PC-9 (cell line): ENCODE measurements at regions not wholly inside any gene's neighbourhood (a gene's known extent, or its start where the extent isn't known, plus 50 kb on each side); places are given as distances from the start of the nearest gene placed in this dataset.

Experiments used
- BruUV-seq: library from RNA; stranded (reverse); fragments of 400-500 nt; replicated peaks from 2 replicates; lab custom pipeline; 2021; lab: Mats Ljungman, UMichigan
- CTCF ChIA-PET: fragments of 300-600 bp; sonication (Branson Sonifier 250); formaldehyde crosslinking; loops from one replicate; lab custom pipeline; 2022; ENCODE audit warnings: antibody characterized with exemption; lab: Charles Lee
- POLR2A ChIA-PET: fragments of 300-600 bp; sonication (Branson Sonifier 250); formaldehyde crosslinking; loops from one replicate; lab custom pipeline; 2022; ENCODE audit warnings: antibody characterized with exemption; ENCODE audit not compliant: unreplicated experiment; lab: Charles Lee
- DNase-seq, 2 experiments: peaks; one replicate each; pipeline versions ENCODE4 v3.0.0 to v3.0.0-alpha.2; 2015 to 2022; ENCODE audit warnings: mixed read lengths in 1 of 2
- H2AFZ ChIP-seq: fragments of 200-600 bp; sonication (generic); 2 replicates; pipeline ENCODE4 v1.8.1; 2017; ENCODE audit warnings: antibody characterized with exemption
- H3F3A ChIP-seq: fragments of 200-600 bp; sonication (generic); 2 replicates; pipeline ENCODE4 v1.8.1; 2017; ENCODE audit warnings: antibody characterized with exemption, mild to moderate bottlenecking, low read depth; ENCODE audit not compliant: insufficient read depth
- H3K27ac ChIP-seq: fragments of 200-600 bp; sonication (generic); 2 replicates; pipeline ENCODE4 v1.6.1; 2016; ENCODE audit warnings: mixed run types
- H3K27me3 ChIP-seq: fragments of 200-600 bp; sonication (generic); 2 replicates; pipeline ENCODE4 v1.6.1; 2016; ENCODE audit warnings: low read depth, mixed run types; ENCODE audit not compliant: insufficient read depth
- H3K36me3 ChIP-seq: fragments of 200-600 bp; sonication (generic); 2 replicates; pipeline ENCODE4 v1.6.1; 2016; ENCODE audit warnings: low read depth, mixed run types
- H3K4me1 ChIP-seq: fragments of 200-600 bp; sonication (generic); replicated peaks from 2 replicates; pipeline ENCODE4 v1.6.1; 2016; ENCODE audit warnings: mixed run types; ENCODE audit not compliant: insufficient read depth
- H3K4me2 ChIP-seq: fragments of 200-600 bp; sonication (generic); 2 replicates; pipeline ENCODE4 v1.6.1; 2017; ENCODE audit warnings: mixed run types
- H3K4me3 ChIP-seq: fragments of 200-600 bp; sonication (generic); 2 replicates; pipeline ENCODE4 v1.6.1; 2016; ENCODE audit warnings: mixed run types
- H3K79me2 ChIP-seq: fragments of 200-600 bp; sonication (generic); 2 replicates; pipeline ENCODE4 v1.6.1; 2017; ENCODE audit warnings: low read depth, mixed run types
- H3K9me2 ChIP-seq: fragments of 200-600 bp; sonication (generic); 2 replicates; pipeline ENCODE4 v1.8.1; 2017; ENCODE audit warnings: mild to moderate bottlenecking; ENCODE audit not compliant: insufficient read depth
- H3K9me3 ChIP-seq: fragments of 200-600 bp; sonication (generic); 2 replicates; pipeline ENCODE4 v1.8.1; 2016; ENCODE audit warnings: low read depth; ENCODE audit not compliant: insufficient read depth
- H4K20me1 ChIP-seq: fragments of 200-600 bp; sonication (generic); 2 replicates; pipeline ENCODE4 v1.8.1; 2017; ENCODE audit not compliant: insufficient read depth
- EZH2 ChIP-seq: fragments of 200-600 bp; sonication (generic); IDR thresholded peaks from 2 replicates; pipeline ENCODE4 v1.8.0; 2017; ENCODE audit warnings: antibody characterized with exemption, low read depth
- intact Hi-C: fragments of 100-400 bp; cut with micrococcal nuclease; formaldehyde crosslinking; loops from one replicate; pipeline ENCODE4 v1.10.0; 2022; ENCODE audit not compliant: unreplicated experiment
- TF ChIP-seq, protein P1 (sequence below): fragments of 200-600 bp; sonication (generic); conservative IDR thresholded peaks from 2 replicates; pipeline ENCODE4 v1.6.1; 2017; ENCODE audit warnings: mixed run types, antibody characterized with exemption, mild to moderate bottlenecking, moderate library complexity

DNA sequence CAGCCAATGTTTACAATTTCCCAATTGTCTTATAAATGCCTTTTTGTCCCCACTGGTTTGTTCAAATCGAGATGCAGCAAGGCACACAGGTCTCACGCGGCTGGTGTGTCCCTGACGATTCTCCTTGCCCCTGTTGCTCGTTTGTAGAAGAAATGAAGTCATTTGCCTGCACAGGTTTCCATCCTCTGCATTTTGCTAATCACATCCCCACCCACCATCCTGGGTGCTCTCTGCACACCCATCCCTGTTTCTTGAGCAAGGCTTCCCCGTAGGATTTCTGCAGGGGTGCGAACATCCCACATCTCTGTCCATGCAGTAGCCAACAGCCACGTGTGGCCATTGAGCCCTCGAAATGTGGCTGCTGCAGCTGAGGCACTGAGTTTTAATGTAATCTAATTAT, 59.8 kb upstream of the SOX1 start:
- Histone ChIP-seq H3K27me3 (peaks cover 98% of the 10 kb centered on the region), H3K4me3 (no peak overlapping the region), H3F3A (no peaks in the 10 kb centered on the region), H3K4me2 (no peak overlapping the region), H3K9me3 (no peaks in the 10 kb centered on the region), H2AFZ (no peak overlapping the region), H3K9me2 (no peaks in the 10 kb centered on the region), H3K27ac (no peak overlapping the region), H3K36me3 (no peaks in the 10 kb centered on the region), H3K79me2 (no peaks in the 10 kb centered on the region), H3K4me1 (no peaks in the 10 kb centered on the region), H4K20me1 (no peaks in the 10 kb centered on the region)
- no peak for DNase-seq
- BruUV-seq, result no TSS peak
- TF ChIP-seq, protein P1, sequence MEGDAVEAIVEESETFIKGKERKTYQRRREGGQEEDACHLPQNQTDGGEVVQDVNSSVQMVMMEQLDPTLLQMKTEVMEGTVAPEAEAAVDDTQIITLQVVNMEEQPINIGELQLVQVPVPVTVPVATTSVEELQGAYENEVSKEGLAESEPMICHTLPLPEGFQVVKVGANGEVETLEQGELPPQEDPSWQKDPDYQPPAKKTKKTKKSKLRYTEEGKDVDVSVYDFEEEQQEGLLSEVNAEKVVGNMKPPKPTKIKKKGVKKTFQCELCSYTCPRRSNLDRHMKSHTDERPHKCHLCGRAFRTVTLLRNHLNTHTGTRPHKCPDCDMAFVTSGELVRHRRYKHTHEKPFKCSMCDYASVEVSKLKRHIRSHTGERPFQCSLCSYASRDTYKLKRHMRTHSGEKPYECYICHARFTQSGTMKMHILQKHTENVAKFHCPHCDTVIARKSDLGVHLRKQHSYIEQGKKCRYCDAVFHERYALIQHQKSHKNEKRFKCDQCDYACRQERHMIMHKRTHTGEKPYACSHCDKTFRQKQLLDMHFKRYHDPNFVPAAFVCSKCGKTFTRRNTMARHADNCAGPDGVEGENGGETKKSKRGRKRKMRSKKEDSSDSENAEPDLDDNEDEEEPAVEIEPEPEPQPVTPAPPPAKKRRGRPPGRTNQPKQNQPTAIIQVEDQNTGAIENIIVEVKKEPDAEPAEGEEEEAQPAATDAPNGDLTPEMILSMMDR, result no peak
- TF ChIP-seq EZH2, result no peak
- ChIA-PET CTCF (no interaction called here), POLR2A (no interaction called here)
- intact Hi-C loops, result no loop called here

DNA sequence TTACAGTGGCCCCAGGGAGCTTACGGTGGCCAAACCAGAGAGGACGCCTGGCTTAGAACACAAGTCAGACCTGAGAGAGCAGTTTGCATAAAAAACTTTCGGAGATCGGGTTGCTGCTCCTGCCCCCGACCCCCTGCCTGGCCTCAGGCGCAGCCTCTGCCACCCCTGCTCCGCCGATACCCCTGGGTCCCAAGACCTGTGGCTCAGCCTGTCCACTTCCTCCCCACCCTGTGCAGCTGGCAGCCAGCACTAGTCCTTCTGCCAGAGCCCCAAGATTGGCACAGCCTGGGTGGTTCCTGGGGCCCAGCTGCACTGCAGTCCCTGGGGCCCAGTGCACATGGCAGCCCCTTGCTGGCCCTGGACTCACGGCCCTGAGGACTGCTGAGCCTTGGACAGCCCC, 56.2 kb upstream of the SOX1 start:
- Histone ChIP-seq H3K27me3 (peaks cover 87% of the 10 kb centered on the region), H3K27ac (no peak overlapping the region), H3K36me3 (no peaks in the 10 kb centered on the region), H2AFZ (no peak overlapping the region), H3K4me2 (no peak overlapping the region), H4K20me1 (no peaks in the 10 kb centered on the region), H3K79me2 (no peaks in the 10 kb centered on the region), H3K9me2 (no peaks in the 10 kb centered on the region), H3K4me3 (no peak overlapping the region), H3K4me1 (no peaks in the 10 kb centered on the region), H3F3A (no peaks in the 10 kb centered on the region), H3K9me3 (no peaks in the 10 kb centered on the region)
- intact Hi-C loops, result no loop called here
- ChIA-PET CTCF (no interaction called here), POLR2A (no interaction called here)
- no peak for DNase-seq
- BruUV-seq, result no TSS peak
- TF ChIP-seq, protein P1, result no peak
- TF ChIP-seq EZH2, result no peak

DNA sequence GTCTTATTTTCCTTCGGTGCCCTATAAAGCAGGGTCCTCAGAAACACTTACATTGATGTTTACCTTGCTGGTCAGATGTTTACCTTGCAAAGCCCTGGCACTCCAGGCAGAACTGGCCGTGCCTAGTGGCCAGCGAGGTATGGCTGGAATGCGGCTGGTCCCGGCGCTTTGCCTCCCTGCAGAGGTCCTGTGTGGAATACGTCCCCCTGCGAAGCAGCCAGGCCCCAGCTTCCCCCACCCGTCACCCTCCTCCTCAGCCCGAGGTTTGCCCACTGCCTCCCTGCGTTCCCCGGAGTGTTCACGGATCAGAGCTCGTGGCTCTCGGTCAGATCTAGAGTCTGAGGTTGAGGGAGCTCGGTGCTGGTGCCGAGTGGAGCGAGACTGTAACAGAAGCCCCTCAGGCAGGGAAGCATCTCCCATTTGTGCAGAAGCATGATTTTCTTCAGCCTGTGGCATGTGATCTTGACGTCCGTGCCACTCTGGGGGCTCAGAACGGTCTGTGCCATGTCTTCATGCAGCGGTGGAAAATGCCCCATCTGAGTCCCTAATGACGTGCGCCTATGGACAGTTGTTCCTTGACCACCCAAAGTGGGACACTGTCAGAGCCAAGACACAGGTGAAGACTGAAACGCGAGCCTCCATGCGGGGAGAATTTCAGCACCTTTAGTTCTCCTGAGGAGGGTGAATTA, 54.8 kb upstream of the SOX1 start:
- BruUV-seq, result no TSS peak
- Histone ChIP-seq H3K79me2 (no peaks in the 10 kb centered on the region), H3K36me3 (no peaks in the 10 kb centered on the region), H3K27ac (no peak overlapping the region), H3K4me3 (no peak overlapping the region), H4K20me1 (no peaks in the 10 kb centered on the region), H3K27me3 (peaks cover 79% of the 10 kb centered on the region), H3K9me2 (no peaks in the 10 kb centered on the region), H3K4me1 (no peaks in the 10 kb centered on the region), H3K9me3 (no peaks in the 10 kb centered on the region), H2AFZ (no peak overlapping the region), H3F3A (no peaks in the 10 kb centered on the region), H3K4me2 (no peak overlapping the region)
- peak; percentile 1 to 42 for DNase-seq
- TF ChIP-seq, protein P1, result no peak
- TF ChIP-seq EZH2, result no peak
- intact Hi-C loops, result no loop called here
- ChIA-PET CTCF (no interaction called here), POLR2A (no interaction called here)
